Body of pancreas (tissue), 4 donors: ENCODE measurements at regions not wholly inside any gene's neighbourhood (a gene's known extent, or its start where the extent isn't known, plus 50 kb on each side); places are given as distances from the start of the nearest gene placed in this dataset.

Experiments
- CTCF ChIP-seq, 7 experiments: fragments of 450-650 bp in 4 of 7; fragments of 200-600 bp in 3 of 7; sonication (generic) in 3 of 7; IDR thresholded peaks; one replicate each; pipeline ENCODE4 v1.5.1; 2016 to 2019; ENCODE audit warnings: antibody characterized with exemption in 7 of 7
- POLR2A ChIP-seq, 3 donors: fragments of 450-650 bp; IDR thresholded peaks; one replicate each; pipeline ENCODE4 v1.6.1; 2016; ENCODE audit warnings: antibody characterized with exemption in 3 of 3, mild to moderate bottlenecking in 2 of 3

DNA sequence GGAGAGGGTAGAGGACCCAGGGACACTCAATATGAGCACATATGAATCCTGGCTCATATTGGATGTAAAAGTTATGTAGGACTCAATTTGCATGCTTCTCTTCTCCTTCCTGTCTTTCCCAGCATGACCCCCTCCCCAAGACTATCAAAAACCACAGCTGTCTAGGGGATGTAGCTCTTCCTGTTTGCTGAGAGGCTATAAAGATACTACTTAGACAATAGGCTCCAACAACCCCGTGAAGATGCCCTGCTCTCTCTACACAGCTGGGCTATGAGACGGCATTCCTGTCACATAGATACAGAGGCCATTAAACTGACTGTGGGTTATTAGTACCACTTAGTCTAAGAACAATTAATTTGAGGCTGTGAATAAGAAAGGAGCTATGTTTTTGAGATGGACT is 56.5 kb upstream of the PCSK1 start:
- TF ChIP-seq CTCF (IDR thresholded peaks at IDR 0.05) (no peak), POLR2A (IDR thresholded peaks at IDR 0.05) (no peak)
